GM19035 (cell line): ENCODE measurements at regions not wholly inside any gene's neighbourhood (a gene's known extent, or its start where the extent isn't known, plus 50 kb on each side); places are given as distances from the start of the nearest gene placed in this dataset.
"Not testable (repeated sequence)": the region's sequence is repeated elsewhere in the genome, so short reads cannot be mapped to it uniquely, and the experiment has no call there.

Source experiments
- ATAC-seq: cut with Tn5 transposase; IDR thresholded peaks from one replicate; pipeline ENCODE4 v1.9.1; 2021; ENCODE audit not compliant: unreplicated experiment

GRCh38 chr7:41438705-41439514 is 264.0 kb downstream of the INHBA start:
- ATAC-seq, result no peak

GRCh38 chr7:41437257-41438196 is 265.4 kb downstream of the INHBA start:
- ATAC-seq, result no peak

- ATAC-seq, result no peak
Measured at GRCh38 chr7:41436139-41436538, 266.8 kb downstream of the INHBA start.

GRCh38 chr7:41435020-41435419 is 267.9 kb downstream of the INHBA start:
- ATAC-seq, result not testable (repeated sequence)

- no peak for ATAC-seq
Measured at GRCh38 chr7:41431671-41432070, 271.2 kb downstream of the INHBA start.

GRCh38 chr7:41428381-41428780 is 274.5 kb downstream of the INHBA start:
- ATAC-seq, result no peak

GRCh38 chr7:41425926-41426325 is 277.0 kb downstream of the INHBA start:
- no peak for ATAC-seq

GRCh38 chr7:41421056-41421455 is 281.8 kb downstream of the INHBA start:
- ATAC-seq, result no peak

- no peak for ATAC-seq
Measured at GRCh38 chr7:41420421-41420820, 282.5 kb downstream of the INHBA start.

GRCh38 chr7:41418337-41418736 is 284.6 kb downstream of the INHBA start:
- no peak for ATAC-seq

GRCh38 chr7:41416208-41416595 is 286.7 kb downstream of the INHBA start:
- ATAC-seq, result no peak

GRCh38 chr7:41415471-41416207 is 287.3 kb downstream of the INHBA start:
- no peak for ATAC-seq

- no peak for ATAC-seq
Measured at GRCh38 chr7:41415051-41415450, 287.8 kb downstream of the INHBA start.

GRCh38 chr7:41404375-41405074 is 298.4 kb downstream of the INHBA start:
- ATAC-seq, result no peak

- no peak for ATAC-seq
Measured at GRCh38 chr7:41403291-41403690, 299.6 kb downstream of the INHBA start.

GRCh38 chr7:41401833-41402232 is 301.1 kb downstream of the INHBA start:
- no peak for ATAC-seq

GRCh38 chr7:41399171-41399570 is 303.7 kb downstream of the INHBA start:
- no peak for ATAC-seq

- ATAC-seq, result no peak
Measured at GRCh38 chr7:41391818-41392217, 311.1 kb downstream of the INHBA start.

GRCh38 chr7:41388933-41389332 is 314.0 kb downstream of the INHBA start:
- ATAC-seq, result not testable (repeated sequence)

- ATAC-seq, result no peak
Measured at GRCh38 chr7:41385996-41386395, 316.9 kb downstream of the INHBA start.

GRCh38 chr7:41384418-41384817 is 318.5 kb downstream of the INHBA start:
- ATAC-seq, result no peak
